ENCODE measurements at regions not wholly inside any gene's neighbourhood (a gene's known extent, or its start where the extent isn't known, plus 50 kb on each side); places are given as distances from the start of the nearest gene placed in this dataset.

DNA sequence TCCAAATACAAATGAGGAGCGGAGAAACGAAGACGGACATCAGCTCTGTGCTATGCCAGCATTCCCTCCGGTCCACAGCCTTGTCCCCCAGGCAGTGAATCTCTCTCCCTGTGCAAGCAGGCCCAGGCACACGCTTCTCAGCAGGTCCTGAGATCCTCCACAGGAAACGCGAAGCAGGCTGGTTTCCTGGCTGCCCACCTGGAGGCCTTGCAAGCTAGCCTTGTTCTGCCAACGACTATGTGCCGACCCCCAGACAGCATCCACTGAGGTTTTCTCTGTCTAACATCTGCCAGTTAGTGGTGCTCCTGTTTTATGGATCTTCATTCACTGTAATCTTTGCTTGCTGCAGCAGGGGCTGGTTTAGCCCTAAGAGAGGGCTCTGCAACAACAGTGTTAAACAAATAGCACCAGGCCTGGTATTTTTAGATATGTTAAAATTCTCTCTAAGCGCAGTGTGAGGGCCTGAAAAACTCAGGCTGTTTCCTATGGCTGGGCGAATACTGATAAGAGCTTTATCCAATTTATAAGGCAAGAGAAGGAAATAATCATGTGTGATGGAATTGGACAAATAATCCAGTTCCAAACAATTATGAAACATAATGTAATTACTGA lies 386.0 kb upstream of the ARID1B start:
- TF ChIP-seq CTCF (conservative IDR thresholded peaks at IDR 0.05; ENCODE audit: low read depth in 2 of 2) = no peak
- no peak for TF ChIP-seq ETS1 (IDR thresholded peaks at IDR 0.05)
- TF ChIP-seq, protein P1, sequence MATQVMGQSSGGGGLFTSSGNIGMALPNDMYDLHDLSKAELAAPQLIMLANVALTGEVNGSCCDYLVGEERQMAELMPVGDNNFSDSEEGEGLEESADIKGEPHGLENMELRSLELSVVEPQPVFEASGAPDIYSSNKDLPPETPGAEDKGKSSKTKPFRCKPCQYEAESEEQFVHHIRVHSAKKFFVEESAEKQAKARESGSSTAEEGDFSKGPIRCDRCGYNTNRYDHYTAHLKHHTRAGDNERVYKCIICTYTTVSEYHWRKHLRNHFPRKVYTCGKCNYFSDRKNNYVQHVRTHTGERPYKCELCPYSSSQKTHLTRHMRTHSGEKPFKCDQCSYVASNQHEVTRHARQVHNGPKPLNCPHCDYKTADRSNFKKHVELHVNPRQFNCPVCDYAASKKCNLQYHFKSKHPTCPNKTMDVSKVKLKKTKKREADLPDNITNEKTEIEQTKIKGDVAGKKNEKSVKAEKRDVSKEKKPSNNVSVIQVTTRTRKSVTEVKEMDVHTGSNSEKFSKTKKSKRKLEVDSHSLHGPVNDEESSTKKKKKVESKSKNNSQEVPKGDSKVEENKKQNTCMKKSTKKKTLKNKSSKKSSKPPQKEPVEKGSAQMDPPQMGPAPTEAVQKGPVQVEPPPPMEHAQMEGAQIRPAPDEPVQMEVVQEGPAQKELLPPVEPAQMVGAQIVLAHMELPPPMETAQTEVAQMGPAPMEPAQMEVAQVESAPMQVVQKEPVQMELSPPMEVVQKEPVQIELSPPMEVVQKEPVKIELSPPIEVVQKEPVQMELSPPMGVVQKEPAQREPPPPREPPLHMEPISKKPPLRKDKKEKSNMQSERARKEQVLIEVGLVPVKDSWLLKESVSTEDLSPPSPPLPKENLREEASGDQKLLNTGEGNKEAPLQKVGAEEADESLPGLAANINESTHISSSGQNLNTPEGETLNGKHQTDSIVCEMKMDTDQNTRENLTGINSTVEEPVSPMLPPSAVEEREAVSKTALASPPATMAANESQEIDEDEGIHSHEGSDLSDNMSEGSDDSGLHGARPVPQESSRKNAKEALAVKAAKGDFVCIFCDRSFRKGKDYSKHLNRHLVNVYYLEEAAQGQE (IDR thresholded peaks at IDR 0.05; ENCODE audit: unreplicated experiment) = no peak
- no peak for TF ChIP-seq CREB1 (CRISPR knock-in tag; IDR thresholded peaks at IDR 0.05; ENCODE audit: low read depth)
- no peak for TF ChIP-seq EZH2 (IDR thresholded peaks at IDR 0.05; ENCODE audit: low read depth, unreplicated experiment)
- no peak for TF ChIP-seq EZH2phosphoT487 (IDR thresholded peaks at IDR 0.05; ENCODE audit: unreplicated experiment)

Data from GM23338 (cell line).